ENCODE measurements at regions not wholly inside any gene's neighbourhood (a gene's known extent, or its start where the extent isn't known, plus 50 kb on each side); places are given as distances from the start of the nearest gene placed in this dataset.

- TF ChIP-seq EZH2 (IDR thresholded peaks at IDR 0.05; ENCODE audit: insufficient read depth, poor library complexity, severe bottlenecking) (no peak), EZH2phosphoT487 (IDR thresholded peaks at IDR 0.05; ENCODE audit: insufficient read depth, low read depth) (no peak)
Measured at GRCh38 chr12:30136696-30137095, 353.0 kb upstream of the TMTC1 start.
